Keratinocyte (primary cell): ENCODE measurements at regions not wholly inside any gene's neighbourhood (a gene's known extent, or its start where the extent isn't known, plus 50 kb on each side); places are given as distances from the start of the nearest gene placed in this dataset.

ENCODE experiments used
- DNase-seq: peaks from one replicate; pipeline ENCODE4 v3.0.0-alpha.2; 2011; ENCODE audit warnings: low read depth, missing footprints, low spot score
- FAIRE-seq: peaks from 2 replicates; lab custom pipeline; 2011; peaks lifted over from hg19 to GRCh38; lab: Jason Lieb, UNC
- H2AFZ ChIP-seq: 2 replicates; pipeline ENCODE4 v1.6.0; 2012; ENCODE audit warnings: low read length, control low read depth, inconsistent platforms; ENCODE audit not compliant: control insufficient read depth
- H3K27ac ChIP-seq: 2 replicates; pipeline ENCODE4 v1.5.1; 2011; ENCODE audit warnings: low read length; ENCODE audit not compliant: control insufficient read depth, insufficient read depth
- H3K27me3 ChIP-seq: 3 replicates; pipeline ENCODE4 v1.6.0; 2011; ENCODE audit warnings: low read length; ENCODE audit not compliant: control insufficient read depth, insufficient read depth; ENCODE audit errors: extremely low read depth
- H3K36me3 ChIP-seq, 2 experiments: 2 replicates in 1 of 2; 3 replicates in 1 of 2; pipeline ENCODE4 v1.5.1; 2011; ENCODE audit warnings: low read length in 2 of 2, mild to moderate bottlenecking in 1 of 2; ENCODE audit not compliant: control insufficient read depth in 2 of 2, insufficient read depth in 2 of 2; ENCODE audit errors: extremely low read depth in 1 of 2
- H3K4me1 ChIP-seq: 3 replicates; pipeline ENCODE4 v1.5.1; 2011; ENCODE audit warnings: low read length; ENCODE audit not compliant: control insufficient read depth, insufficient read depth; ENCODE audit errors: extremely low read depth
- H3K4me2 ChIP-seq: 3 replicates; pipeline ENCODE4 v1.6.0; 2011; ENCODE audit warnings: low read depth, low read length; ENCODE audit not compliant: control insufficient read depth, insufficient read depth; ENCODE audit errors: extremely low read depth
- H3K4me3 ChIP-seq, 3 experiments: fragments of 200-600 bp in 1 of 3; sonication (generic) in 1 of 3; 2 replicates in 2 of 3; 3 replicates in 1 of 3; pipeline ENCODE4 v1.5.1; 2011 to 2016; ENCODE audit warnings: low read length in 3 of 3, mild to moderate bottlenecking in 3 of 3, control low read depth in 2 of 3, inconsistent platforms in 1 of 3, low read depth in 1 of 3, mixed read lengths in 1 of 3, mixed run types in 1 of 3, moderate library complexity in 1 of 3; ENCODE audit not compliant: control insufficient read depth in 2 of 3, insufficient read depth in 2 of 3; ENCODE audit errors: extremely low read depth in 1 of 3
- H3K79me2 ChIP-seq: 2 replicates; pipeline ENCODE4 v1.6.0; 2012; ENCODE audit warnings: low read length; ENCODE audit not compliant: control insufficient read depth, insufficient read depth
- H3K9ac ChIP-seq: 3 replicates; pipeline ENCODE4 v1.6.0; 2011; ENCODE audit warnings: low read length; ENCODE audit not compliant: control insufficient read depth, insufficient read depth; ENCODE audit errors: extremely low read depth
- H3K9me1 ChIP-seq: 3 replicates; pipeline ENCODE4 v1.6.0; 2011; ENCODE audit warnings: low read length; ENCODE audit not compliant: control insufficient read depth, insufficient read depth; ENCODE audit errors: extremely low read depth
- H3K9me3 ChIP-seq: 2 replicates; pipeline ENCODE4 v1.5.1; 2012; ENCODE audit warnings: low read depth, low read length; ENCODE audit not compliant: control insufficient read depth
- H4K20me1 ChIP-seq: 3 replicates; pipeline ENCODE4 v1.6.0; 2011; ENCODE audit warnings: low read length; ENCODE audit not compliant: control insufficient read depth, insufficient read depth; ENCODE audit errors: extremely low read depth
- EZH2 ChIP-seq: IDR thresholded peaks from one replicate; pipeline ENCODE4 v1.6.1; 2012; ENCODE audit warnings: inconsistent platforms, mild to moderate bottlenecking, low read length, moderate library complexity
- dilution Hi-C: fragments of 300-500 bp; cut with MboI; formaldehyde crosslinking; loops from one replicate; pipeline ENCODE4 v1.7.0; 2020; ENCODE audit warnings: low sequenced_read_pairs; ENCODE audit not compliant: extremely low pct_ligation_motif_present
- TF ChIP-seq, protein P1 (sequence below), 3 experiments: IDR thresholded peaks in 1 of 3; conservative IDR thresholded peaks in 1 of 3; optimal IDR thresholded peaks in 1 of 3; 2 replicates in 2 of 3; 3 replicates in 1 of 3; pipeline versions ENCODE3 to v1.5.1; 2011; ENCODE audit warnings: low read length in 3 of 3, mild to moderate bottlenecking in 3 of 3, moderate library complexity in 2 of 3, control low read depth in 1 of 3, inconsistent platforms in 1 of 3; ENCODE audit not compliant: insufficient read depth in 2 of 3; ENCODE audit errors: extremely low read depth in 1 of 3

- Histone ChIP-seq H3K4me1 (no peaks in the 10 kb centered on the region), H3K4me2 (no peak overlapping the region), H3K27ac (no peak overlapping the region), H4K20me1 (no peaks in the 10 kb centered on the region), H3K79me2 (no peaks in the 10 kb centered on the region), H3K4me3 (no peak overlapping the region), H2AFZ (no peak overlapping the region), H3K9me1 (no peaks in the 10 kb centered on the region), H3K27me3 (no peaks in the 10 kb centered on the region), H3K9me3 (no peaks in the 10 kb centered on the region), H3K36me3 (no peaks in the 10 kb centered on the region), H3K9ac (no peak overlapping the region)
- FAIRE-seq: no peak
- TF ChIP-seq, protein P1, sequence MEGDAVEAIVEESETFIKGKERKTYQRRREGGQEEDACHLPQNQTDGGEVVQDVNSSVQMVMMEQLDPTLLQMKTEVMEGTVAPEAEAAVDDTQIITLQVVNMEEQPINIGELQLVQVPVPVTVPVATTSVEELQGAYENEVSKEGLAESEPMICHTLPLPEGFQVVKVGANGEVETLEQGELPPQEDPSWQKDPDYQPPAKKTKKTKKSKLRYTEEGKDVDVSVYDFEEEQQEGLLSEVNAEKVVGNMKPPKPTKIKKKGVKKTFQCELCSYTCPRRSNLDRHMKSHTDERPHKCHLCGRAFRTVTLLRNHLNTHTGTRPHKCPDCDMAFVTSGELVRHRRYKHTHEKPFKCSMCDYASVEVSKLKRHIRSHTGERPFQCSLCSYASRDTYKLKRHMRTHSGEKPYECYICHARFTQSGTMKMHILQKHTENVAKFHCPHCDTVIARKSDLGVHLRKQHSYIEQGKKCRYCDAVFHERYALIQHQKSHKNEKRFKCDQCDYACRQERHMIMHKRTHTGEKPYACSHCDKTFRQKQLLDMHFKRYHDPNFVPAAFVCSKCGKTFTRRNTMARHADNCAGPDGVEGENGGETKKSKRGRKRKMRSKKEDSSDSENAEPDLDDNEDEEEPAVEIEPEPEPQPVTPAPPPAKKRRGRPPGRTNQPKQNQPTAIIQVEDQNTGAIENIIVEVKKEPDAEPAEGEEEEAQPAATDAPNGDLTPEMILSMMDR (optimal IDR thresholded peaks at IDR 0.05 in 1 of 3, IDR thresholded peaks at IDR 0.05 in 1 of 3, conservative IDR thresholded peaks at IDR 0.05 in 1 of 3; ENCODE audit: extremely low read depth in 1 of 3, insufficient read depth in 2 of 3, low read length in 3 of 3): no peak
- TF ChIP-seq EZH2: no peak
- dilution Hi-C loops: no loop called here
- no peak for DNase-seq
Measured at GRCh38 chr4:27142841-27143240, 282.2 kb downstream of the STIM2 start.

GRCh38 chr4:27145597-27145996 is 285.0 kb downstream of the STIM2 start:
- H3K4me3 ChIP-seq: no peak overlapping the region
- H3K4me2 ChIP-seq: no peak overlapping the region
- no peak for TF ChIP-seq EZH2
- TF ChIP-seq, protein P1 (optimal IDR thresholded peaks at IDR 0.05 in 1 of 3, IDR thresholded peaks at IDR 0.05 in 1 of 3, conservative IDR thresholded peaks at IDR 0.05 in 1 of 3; ENCODE audit: extremely low read depth in 1 of 3, insufficient read depth in 2 of 3, low read length in 3 of 3): no peak
- no peak overlapping the region for H3K9ac ChIP-seq
- DNase-seq (no peak), FAIRE-seq (no peak)
- no peaks in the 10 kb centered on the region for H4K20me1 ChIP-seq
- H3K4me1 ChIP-seq: no peaks in the 10 kb centered on the region
- no peaks in the 10 kb centered on the region for H3K36me3 ChIP-seq
- no peaks in the 10 kb centered on the region for H3K9me3 ChIP-seq
- H3K27ac ChIP-seq: no peak overlapping the region
- dilution Hi-C loops: no loop called here
- no peaks in the 10 kb centered on the region for H3K79me2 ChIP-seq
- H3K27me3 ChIP-seq: no peaks in the 10 kb centered on the region
- no peaks in the 10 kb centered on the region for H3K9me1 ChIP-seq
- no peak overlapping the region for H2AFZ ChIP-seq
